Activated gamma-delta T cell treated with anti-CD3 and anti-CD28 coated beads, Interleukin-2, amount 50 U/mL, for 16 hours (primary cell): ENCODE measurements at regions not wholly inside any gene's neighbourhood (a gene's known extent, or its start where the extent isn't known, plus 50 kb on each side); places are given as distances from the start of the nearest gene placed in this dataset.
"Not testable (repeated sequence)": the region's sequence is repeated elsewhere in the genome, so short reads cannot be mapped to it uniquely, and the experiment has no call there.

Source experiments
- DNase-seq: peaks from one replicate; pipeline ENCODE4 v3.0.0-alpha.2; 2020; ENCODE audit warnings: low read depth

DNA sequence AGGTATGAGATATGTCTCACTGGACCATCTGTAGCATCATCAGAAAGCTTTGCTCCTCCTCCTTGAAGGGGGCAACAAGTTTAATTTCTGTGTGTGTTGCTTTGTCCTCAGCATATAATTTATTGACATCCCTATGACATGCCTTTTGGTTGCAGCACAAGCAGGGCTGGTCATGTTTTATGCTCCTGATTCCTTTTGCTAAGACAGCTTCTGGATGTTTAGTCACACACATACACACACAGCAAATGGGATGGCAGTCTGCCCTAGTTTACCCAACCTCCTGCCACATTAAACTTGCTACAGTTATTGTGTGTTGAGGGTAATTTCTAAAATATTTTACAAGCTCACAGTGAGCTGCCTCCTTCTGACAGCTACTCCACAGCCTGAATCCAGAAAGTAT is 217.9 kb upstream of the RXFP2 start:
- DNase-seq, result no peak

GRCh38 chr13:31522396-31522795 is 216.9 kb upstream of the RXFP2 start:
- DNase-seq, result no peak

- no peak for DNase-seq
These were observed 211.2 kb upstream of the RXFP2 start for GRCh38 chr13:31528176-31528575.

DNA sequence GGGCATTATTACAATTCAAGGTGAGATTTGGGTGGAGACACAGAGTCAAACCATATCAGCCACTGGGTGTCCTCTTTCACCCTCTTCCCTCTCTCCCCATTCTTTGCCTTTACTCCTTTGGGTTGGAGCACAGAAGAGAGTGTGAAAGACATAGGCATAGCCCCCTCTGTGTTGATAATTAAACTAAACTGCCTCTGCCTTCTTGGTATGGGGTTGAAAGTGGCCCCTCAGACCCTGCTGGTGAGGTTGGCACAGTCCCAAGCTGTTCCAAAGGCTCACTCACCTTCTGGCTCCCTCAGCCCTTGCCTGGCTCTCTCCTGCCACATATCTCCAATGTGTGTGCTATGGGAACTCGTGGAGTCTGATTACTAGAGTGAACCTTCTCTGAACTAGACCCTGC is 210.6 kb upstream of the RXFP2 start:
- no peak for DNase-seq

- no peak for DNase-seq
These were observed 208.4 kb upstream of the RXFP2 start for GRCh38 chr13:31530922-31531321.

DNA sequence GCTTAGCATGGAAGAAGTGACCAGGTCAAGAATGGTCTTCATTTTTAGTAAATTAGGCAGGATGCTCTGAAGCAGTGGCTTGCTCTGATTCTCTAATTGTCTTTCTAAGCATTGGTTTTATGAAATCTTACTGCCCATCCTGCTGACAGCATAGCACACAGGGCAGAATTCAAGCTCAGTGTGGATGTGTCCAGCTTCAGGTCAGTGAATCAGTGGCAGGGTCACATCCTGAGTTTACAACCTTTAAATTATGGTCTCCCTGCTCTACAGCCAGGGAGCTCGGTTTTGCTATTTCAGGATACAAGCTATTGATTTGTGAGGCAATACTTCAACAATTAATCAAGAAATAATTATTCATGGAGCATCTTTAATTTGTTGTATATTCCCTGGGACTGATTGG is 202.3 kb upstream of the RXFP2 start:
- DNase-seq, result no peak

DNA sequence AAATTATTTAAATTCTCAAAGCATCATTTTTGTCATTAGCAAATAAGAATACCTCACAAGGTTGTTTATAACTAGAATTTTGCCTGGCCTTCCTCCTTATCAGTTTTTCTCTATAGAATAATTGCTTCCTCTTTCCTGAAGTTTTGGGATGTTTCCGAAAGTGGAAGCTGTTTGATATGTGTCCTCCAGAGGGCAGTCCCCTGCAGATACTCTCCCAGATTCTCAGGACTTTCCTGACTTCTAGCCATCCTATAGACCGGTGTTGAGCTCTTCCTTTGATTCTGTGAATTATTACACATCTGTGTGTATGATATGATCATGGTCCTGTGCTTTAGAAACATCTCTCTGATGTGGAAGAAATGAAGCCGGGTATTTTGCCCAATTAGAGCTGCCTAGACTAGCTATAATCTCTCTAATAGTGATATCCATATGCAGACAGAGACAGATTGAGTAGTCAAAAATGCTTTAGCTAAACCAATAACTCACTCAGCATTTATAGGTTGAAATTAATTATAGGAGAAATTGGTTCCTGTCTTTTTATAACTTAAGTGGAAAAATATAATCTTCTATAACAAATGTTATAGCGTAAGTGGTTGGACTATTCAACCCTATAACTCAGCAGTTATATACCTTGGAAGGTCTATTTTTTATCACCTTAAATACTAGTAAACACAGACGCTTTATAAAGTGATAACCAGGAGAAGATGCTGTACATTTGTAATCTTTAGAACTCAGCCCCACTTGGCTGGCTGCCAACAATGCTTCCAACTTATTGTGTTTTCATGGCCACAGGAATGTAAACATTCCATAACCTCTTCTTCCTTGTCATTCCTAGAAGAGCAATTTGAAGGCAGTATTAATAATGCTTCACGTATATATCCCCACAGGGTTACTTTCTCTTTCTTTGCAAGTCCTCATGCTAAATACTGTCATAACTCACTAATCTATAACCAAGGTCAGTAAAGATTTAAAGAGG is 201.0 kb upstream of the RXFP2 start:
- DNase-seq, result no peak

DNA sequence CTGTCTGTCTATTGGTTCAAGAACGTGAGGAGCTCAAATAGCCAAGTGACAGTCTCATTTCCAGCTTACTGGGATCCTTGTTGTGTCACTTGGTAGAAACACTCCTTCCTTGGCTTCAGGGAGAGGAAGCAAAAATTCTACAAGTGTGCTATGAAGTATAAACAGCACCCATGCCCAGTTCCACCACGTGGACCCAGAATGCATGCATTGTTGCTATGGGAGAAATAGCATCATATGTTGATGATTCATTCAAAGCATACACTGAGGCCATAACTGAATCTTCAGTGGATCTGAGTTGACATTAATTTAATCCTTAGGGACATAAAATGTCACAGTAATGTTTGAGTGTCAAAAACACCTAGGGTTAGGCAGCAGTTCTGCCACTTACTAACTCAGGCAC is 199.0 kb upstream of the RXFP2 start:
- no peak for DNase-seq

DNA sequence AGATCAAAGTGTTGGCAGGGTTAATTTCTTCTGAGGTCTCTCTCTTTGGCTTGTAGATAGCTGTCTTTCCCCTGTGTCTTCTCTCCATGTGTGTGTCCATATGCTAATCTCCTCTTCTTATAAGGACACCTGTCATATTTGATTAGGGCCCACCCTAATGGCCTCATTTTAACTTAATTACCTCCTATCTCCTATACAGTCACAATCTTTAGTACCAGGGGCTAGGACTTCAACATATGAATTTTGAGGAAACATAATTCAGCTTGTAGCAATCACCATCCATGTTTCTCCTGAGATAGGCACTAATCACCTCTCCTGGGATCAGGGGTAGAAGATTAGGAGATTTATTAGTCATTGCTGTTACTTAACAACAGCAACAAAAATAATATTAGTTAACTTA is 196.1 kb upstream of the RXFP2 start:
- no peak for DNase-seq

DNA sequence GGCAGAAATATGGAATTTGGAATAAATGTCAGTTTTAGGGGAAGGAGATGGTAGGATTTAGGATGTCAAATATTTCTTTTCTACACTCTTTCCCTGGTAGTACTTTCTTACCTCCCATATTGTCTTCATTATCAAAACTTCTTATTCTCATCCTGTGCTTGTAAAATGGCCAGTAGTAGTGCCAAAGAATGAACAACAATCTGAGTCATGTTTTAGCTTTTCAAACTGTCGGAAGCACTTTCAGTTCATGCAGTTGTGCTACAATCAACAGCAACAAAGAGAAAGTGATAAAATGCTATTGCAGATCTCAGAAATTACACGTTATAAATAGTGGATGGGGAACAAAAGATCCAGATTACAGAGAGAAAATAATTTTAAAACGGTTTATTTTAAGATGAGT is 193.7 kb upstream of the RXFP2 start:
- DNase-seq, result no peak

DNA sequence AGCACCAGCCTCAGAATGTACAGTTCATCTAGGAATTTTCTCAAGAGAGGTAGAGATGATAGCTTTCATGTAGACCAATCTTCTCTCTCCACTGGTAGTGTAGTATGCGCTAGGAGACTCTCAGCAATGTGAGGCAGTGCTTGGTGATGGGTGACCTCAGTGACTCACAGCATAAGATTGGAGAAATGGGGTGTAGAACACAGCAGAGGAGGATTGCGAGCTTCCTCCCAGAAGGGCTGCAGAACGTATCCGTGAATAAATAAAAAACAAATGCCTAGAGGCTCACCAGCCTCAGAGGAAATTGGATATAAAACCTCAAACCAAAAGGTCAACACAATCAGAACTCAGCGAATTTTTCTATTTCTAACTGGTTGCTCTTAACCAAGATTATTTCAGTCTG is 182.9 kb upstream of the RXFP2 start:
- DNase-seq, result no peak

DNA sequence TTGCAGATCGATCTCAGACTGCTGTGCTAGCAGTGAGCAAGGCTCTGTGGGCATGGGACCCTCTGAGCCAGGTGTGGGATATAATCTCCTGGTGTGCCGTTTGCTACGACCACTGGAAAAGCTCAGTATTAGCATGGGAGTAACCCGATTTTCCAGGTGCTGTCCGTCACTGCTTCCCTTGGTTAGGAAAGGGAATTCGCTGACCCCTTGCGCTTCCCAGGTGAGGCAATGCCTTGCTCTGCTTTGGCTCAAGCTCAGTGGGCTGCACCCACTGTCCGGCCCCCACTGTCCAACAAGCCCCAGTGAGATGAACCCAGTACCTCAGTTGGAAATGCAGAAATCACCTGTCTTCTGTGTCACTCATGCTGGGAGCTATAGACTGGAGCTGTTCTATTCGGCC is 155.1 kb upstream of the RXFP2 start:
- not testable (repeated sequence) for DNase-seq

GRCh38 chr13:31587698-31588266 is 151.5 kb upstream of the RXFP2 start:
- no peak for DNase-seq

DNA sequence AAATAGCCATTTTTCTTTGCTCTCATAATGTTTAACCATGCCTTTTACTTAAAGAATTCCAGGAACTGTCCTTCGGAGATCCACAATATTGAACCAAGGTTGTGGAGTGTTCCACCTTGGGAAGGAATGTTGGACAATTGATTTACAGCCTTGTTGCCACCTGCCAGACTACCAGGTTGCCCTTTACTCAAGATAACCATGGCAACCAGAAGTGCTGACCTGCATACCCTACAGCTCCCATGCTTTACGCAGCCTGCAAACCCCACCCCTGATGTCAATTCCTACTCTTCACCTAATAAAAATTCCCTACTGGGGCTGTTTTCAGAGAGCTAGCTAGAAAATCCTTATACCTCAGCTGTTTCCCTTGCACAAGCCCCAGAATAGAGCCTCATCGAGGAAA is 151.0 kb upstream of the RXFP2 start:
- DNase-seq, result no peak

DNA sequence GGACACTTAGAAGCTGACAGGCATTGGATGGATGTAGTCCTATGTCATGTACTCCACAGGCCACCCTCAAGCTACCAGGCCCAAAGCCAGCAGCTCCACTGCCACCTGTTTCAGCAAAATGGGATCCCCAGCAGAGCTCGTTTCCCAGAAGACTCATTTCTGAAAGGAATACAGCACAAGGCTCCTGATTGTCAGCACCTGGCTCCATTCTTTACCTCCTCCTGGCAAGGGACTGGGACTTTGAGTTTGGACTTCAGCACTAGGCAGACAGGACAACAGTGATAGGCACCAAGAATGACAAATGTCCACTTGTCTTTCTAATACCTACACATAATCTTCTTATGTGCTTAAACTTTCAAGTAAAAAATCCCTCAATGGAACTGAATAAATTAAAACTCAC is 150.4 kb upstream of the RXFP2 start:
- DNase-seq, result no peak

- DNase-seq, result no peak
These were observed 147.6 kb upstream of the RXFP2 start for GRCh38 chr13:31591642-31592233.

DNA sequence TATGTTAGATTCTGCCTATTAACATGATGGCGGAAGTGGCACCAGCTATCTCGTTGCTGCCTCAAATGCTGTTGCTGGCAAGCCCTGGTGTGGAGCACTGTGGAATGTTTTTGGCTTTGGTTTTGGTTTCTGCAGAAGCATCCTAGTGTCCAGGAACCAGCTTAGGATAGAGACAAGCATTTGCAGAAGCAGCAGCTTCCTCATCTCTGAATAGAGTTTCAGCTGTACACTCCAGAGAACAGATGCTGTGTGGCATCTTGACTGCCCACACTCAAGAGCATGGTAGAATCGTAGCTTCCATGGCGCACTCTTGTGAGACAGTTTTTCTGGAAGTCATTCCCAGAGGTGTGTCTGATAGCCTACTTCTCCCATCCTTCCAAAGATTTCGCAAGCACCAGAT is 145.3 kb upstream of the RXFP2 start:
- DNase-seq, result no peak

DNA sequence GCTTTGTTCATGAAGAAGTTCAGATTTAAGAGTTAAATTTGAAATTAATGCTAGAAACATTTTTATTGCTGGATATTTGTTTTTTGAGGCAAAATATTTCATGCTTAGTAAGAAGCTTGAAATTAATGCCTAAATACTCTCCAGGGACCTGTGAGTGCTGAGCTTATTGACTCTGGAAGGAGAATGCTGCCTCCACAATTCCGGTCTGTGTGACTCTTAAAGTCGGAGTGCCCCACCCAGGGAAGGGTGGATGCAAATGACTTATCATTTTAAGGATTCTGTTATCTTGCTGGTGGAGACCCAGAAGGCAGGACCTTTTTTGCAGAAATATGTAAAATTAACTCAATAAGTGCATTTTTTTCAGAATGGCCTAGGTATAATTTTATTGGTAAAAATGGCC is 143.8 kb upstream of the RXFP2 start:
- DNase-seq, result no peak

GRCh38 chr13:31598990-31599389 is 140.3 kb upstream of the RXFP2 start:
- DNase-seq, result no peak

DNA sequence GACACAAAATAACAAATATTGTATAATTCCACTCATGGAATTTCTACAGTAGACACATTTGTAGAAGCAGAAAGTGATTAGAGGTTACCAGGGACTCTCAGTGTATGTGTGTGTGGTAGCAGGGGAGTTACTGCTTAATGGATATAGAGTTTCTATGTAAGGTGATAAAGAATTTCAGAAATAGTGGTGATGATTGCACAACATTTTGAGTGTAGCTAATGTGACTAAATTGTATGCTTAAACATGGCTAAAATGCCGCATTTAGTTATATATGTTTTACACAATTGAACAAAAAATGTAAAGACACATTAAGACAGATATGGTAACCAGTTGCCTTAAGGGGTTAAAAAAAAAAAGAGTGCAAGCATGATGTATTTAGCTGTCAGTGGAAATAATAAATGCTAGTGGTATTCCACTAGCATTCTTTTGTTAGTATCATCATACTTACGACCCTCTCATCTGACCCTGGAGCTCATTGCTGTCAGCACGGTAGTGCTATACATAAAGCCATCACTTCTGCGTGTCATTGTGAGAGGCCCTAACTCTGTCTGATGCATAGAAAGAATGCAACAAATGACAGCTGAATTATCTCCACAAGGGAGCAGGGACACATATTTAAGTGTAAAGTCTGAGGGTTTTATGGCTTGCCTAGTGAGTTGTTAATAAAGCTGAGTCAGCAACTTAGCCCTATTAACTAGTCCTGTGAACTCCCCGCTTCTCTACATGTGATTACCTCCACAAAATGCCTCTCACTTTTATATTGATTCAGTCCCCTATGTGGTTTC is 134.1 kb upstream of the RXFP2 start:
- DNase-seq, result no peak

DNA sequence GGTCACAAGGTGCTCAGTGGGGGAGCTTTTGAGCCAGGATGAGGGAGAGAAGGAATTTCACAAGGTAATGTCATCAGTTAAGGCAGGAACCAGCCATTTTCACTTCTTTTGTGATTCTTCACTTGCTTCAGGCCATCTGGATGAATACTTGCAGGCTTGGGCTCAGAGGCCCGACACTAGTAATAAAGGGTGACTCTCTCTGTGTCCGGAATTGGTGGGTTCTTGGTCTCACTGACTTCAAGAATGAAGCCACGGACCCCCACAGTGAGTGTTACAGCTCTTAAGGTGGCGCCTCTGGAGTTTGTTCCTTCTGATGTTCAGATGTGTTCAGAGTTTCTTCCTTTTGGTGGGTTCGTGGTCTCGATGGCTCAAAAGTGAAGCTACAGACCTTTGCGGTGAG is 131.8 kb upstream of the RXFP2 start:
- DNase-seq, result not testable (repeated sequence)

GRCh38 chr13:31608780-31609179 is 130.5 kb upstream of the RXFP2 start:
- not testable (repeated sequence) for DNase-seq
